H1 (cell line): ENCODE measurements at regions not wholly inside any gene's neighbourhood (a gene's known extent, or its start where the extent isn't known, plus 50 kb on each side); places are given as distances from the start of the nearest gene placed in this dataset.

Experiments used
- CEBPB ChIP-seq: IDR thresholded peaks from 2 replicates; pipeline ENCODE4 v1.6.1; 2012; ENCODE audit warnings: low read depth, low read length
- GABPA ChIP-seq: IDR thresholded peaks from 2 replicates; pipeline ENCODE4 v1.6.1; 2011; ENCODE audit warnings: mild to moderate bottlenecking, low read length, moderate library complexity, borderline replicate concordance; ENCODE audit not compliant: insufficient read depth
- POLR2A ChIP-seq, 2 experiments: IDR thresholded peaks; 1 replicate in 1 of 2; 2 replicates in 1 of 2; pipeline ENCODE4 v1.6.1; 2011; ENCODE audit warnings: low read depth in 2 of 2, low read length in 2 of 2, mild to moderate bottlenecking in 2 of 2; ENCODE audit errors: control extremely low read depth in 1 of 2
- RFX5 ChIP-seq: IDR thresholded peaks from 2 replicates; pipeline ENCODE4 v1.6.1; 2011; ENCODE audit warnings: low read depth, low read length, improper control_type of control experiment, borderline replicate concordance
- TAF1 ChIP-seq: IDR thresholded peaks from 2 replicates; pipeline ENCODE4 v1.6.1; 2011; ENCODE audit warnings: mild to moderate bottlenecking, low read depth, low read length
- TF ChIP-seq, protein P1 (sequence below): IDR thresholded peaks from 2 replicates; pipeline ENCODE4 v1.6.1; 2012; ENCODE audit warnings: inconsistent platforms
- TF ChIP-seq, protein P2 (sequence below), 3 experiments: IDR thresholded peaks; 1 replicate in 2 of 3; 2 replicates in 1 of 3; pipeline versions ENCODE4 v1.5.1 to v1.6.1; 2011; ENCODE audit warnings: low read length in 3 of 3, mild to moderate bottlenecking in 3 of 3, inconsistent platforms in 2 of 3, low read depth in 1 of 3, moderate library complexity in 1 of 3; ENCODE audit not compliant: insufficient read depth in 1 of 3; ENCODE audit errors: control extremely low read depth in 1 of 3

DNA sequence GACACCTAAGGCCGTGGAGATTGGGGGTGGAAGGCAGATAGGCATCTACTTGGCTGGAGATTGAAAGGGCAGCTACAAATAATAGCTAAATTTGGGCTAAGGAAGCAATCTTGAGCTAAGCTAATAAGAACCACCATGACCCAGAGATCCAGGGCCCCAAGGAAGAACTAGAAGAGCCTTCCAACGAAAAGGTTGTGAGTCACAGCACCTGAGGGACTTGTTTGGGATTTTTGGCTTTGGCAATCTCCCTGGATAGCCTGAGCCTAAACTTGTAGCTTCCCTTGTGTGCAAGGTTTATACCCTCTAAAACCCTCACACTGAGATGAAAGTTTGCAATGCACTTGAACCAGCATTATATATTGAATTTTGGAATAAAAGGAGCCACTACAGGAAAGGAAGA, 364.0 kb upstream of the IL12A start:
- TF ChIP-seq GABPA = no peak
- TF ChIP-seq, protein P1, sequence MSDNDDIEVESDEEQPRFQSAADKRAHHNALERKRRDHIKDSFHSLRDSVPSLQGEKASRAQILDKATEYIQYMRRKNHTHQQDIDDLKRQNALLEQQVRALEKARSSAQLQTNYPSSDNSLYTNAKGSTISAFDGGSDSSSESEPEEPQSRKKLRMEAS = no peak
- TF ChIP-seq, protein P2, sequence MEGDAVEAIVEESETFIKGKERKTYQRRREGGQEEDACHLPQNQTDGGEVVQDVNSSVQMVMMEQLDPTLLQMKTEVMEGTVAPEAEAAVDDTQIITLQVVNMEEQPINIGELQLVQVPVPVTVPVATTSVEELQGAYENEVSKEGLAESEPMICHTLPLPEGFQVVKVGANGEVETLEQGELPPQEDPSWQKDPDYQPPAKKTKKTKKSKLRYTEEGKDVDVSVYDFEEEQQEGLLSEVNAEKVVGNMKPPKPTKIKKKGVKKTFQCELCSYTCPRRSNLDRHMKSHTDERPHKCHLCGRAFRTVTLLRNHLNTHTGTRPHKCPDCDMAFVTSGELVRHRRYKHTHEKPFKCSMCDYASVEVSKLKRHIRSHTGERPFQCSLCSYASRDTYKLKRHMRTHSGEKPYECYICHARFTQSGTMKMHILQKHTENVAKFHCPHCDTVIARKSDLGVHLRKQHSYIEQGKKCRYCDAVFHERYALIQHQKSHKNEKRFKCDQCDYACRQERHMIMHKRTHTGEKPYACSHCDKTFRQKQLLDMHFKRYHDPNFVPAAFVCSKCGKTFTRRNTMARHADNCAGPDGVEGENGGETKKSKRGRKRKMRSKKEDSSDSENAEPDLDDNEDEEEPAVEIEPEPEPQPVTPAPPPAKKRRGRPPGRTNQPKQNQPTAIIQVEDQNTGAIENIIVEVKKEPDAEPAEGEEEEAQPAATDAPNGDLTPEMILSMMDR (IDR thresholded peaks at IDR 0.05; ENCODE audit: control extremely low read depth in 1 of 3, insufficient read depth in 1 of 3, low read depth in 1 of 3, low read length in 3 of 3) = no peak
- no peak for TF ChIP-seq POLR2A (IDR thresholded peaks at IDR 0.05; ENCODE audit: control extremely low read depth in 1 of 2, low read depth in 2 of 2, low read length in 2 of 2)
- no peak for TF ChIP-seq RFX5
- no peak for TF ChIP-seq TAF1
- no peak for TF ChIP-seq CEBPB
